Upper lobe of left lung (tissue), 4 donors: ENCODE measurements at regions not wholly inside any gene's neighbourhood (a gene's known extent, or its start where the extent isn't known, plus 50 kb on each side); places are given as distances from the start of the nearest gene placed in this dataset.

Source experiments
- CTCF ChIP-seq, 6 experiments: fragments of 450-650 bp in 4 of 6; fragments of 200-600 bp in 2 of 6; sonication (generic) in 2 of 6; IDR thresholded peaks; one replicate each; pipeline ENCODE4 v1.5.1; 2016 to 2019; ENCODE audit warnings: antibody characterized with exemption in 6 of 6
- EP300 ChIP-seq, 4 donors: sonication (generic); formaldehyde crosslinking; IDR thresholded peaks; one replicate each; pipeline ENCODE4 v1.5.1; 2017; ENCODE audit warnings: antibody characterized with exemption in 4 of 4, control low read depth in 2 of 4
- POLR2A ChIP-seq, 4 donors: fragments of 450-650 bp; IDR thresholded peaks; one replicate each; pipeline ENCODE4 v1.5.1; 2016 to 2017; ENCODE audit warnings: antibody characterized with exemption in 4 of 4, mild to moderate bottlenecking in 2 of 4
- POLR2AphosphoS5 ChIP-seq, 2 donors: sonication (generic); formaldehyde crosslinking; IDR thresholded peaks; one replicate each; pipeline ENCODE4 v1.5.1; 2017; ENCODE audit warnings: antibody characterized with exemption in 2 of 2

GRCh38 chr2:63767307-63767706, 74.4 kb upstream of the UGP2 start:
- TF ChIP-seq POLR2A (IDR thresholded peaks at IDR 0.05) (no peak), CTCF (IDR thresholded peaks at IDR 0.05) (no peak), EP300 (IDR thresholded peaks at IDR 0.05) (no peak), POLR2AphosphoS5 (IDR thresholded peaks at IDR 0.05) (no peak)
